H1 (cell line): ENCODE measurements at regions not wholly inside any gene's neighbourhood (a gene's known extent, or its start where the extent isn't known, plus 50 kb on each side); places are given as distances from the start of the nearest gene placed in this dataset.

Source experiments
- CTCF ChIA-PET: fragments of 300-600 bp; sonication (Branson Sonifier 250); formaldehyde crosslinking; loops from one replicate; lab custom pipeline; 2021; ENCODE audit not compliant: partially characterized antibody; lab: Charles Lee
- POLR2A ChIA-PET: fragments of 300-600 bp; sonication (Branson Sonifier 250); formaldehyde crosslinking; loops from one replicate; lab custom pipeline; 2021; ENCODE audit warnings: inconsistent platforms; ENCODE audit not compliant: partially characterized antibody; lab: Charles Lee
- DNase-seq, 2 experiments: peaks; one replicate each; pipeline versions ENCODE4 v3.0.0 to v3.0.0-alpha.2; 2010 to 2022; ENCODE audit warnings: low spot score in 2 of 2, low read depth in 1 of 2, mixed read lengths in 1 of 2
- FAIRE-seq: peaks from 2 replicates; lab custom pipeline; 2011; peaks lifted over from hg19 to GRCh38; lab: Jason Lieb, UNC
- H2AFZ ChIP-seq: 2 replicates; pipeline ENCODE4 v1.8.1; 2012; ENCODE audit warnings: low read length, inconsistent platforms
- H2AK5ac ChIP-seq: 2 replicates; pipeline ENCODE4 v1.6.1; 2013; ENCODE audit warnings: low read depth, low read length
- H2BK120ac ChIP-seq: replicated peaks from 2 replicates; pipeline ENCODE3; 2013; ENCODE audit warnings: low read depth, low read length, inconsistent platforms
- H2BK12ac ChIP-seq: 2 replicates; pipeline ENCODE4 v1.6.1; 2013; ENCODE audit warnings: low read depth, low read length
- H2BK15ac ChIP-seq: 2 replicates; pipeline ENCODE4 v1.6.1; 2013; ENCODE audit warnings: low read length
- H2BK20ac ChIP-seq: 2 replicates; pipeline ENCODE4 v1.6.1; 2013; ENCODE audit warnings: low read length
- H2BK5ac ChIP-seq: 2 replicates; pipeline ENCODE4 v1.6.1; 2013; ENCODE audit warnings: low read depth, low read length
- H3K14ac ChIP-seq: 2 replicates; pipeline ENCODE4 v1.6.1; 2013; ENCODE audit warnings: inconsistent platforms; ENCODE audit not compliant: insufficient read length
- H3K18ac ChIP-seq: 2 replicates; pipeline ENCODE4 v1.6.1; 2013; ENCODE audit warnings: low read length; ENCODE audit errors: extremely low read depth
- H3K23ac ChIP-seq: 2 replicates; pipeline ENCODE4 v1.6.1; 2013; ENCODE audit warnings: inconsistent platforms; ENCODE audit not compliant: insufficient read length
- H3K23me2 ChIP-seq: 2 replicates; pipeline ENCODE4 v1.6.1; 2013; ENCODE audit warnings: low read depth, low read length
- H3K27ac ChIP-seq: 2 replicates; pipeline ENCODE4 v1.6.1; 2011; ENCODE audit warnings: low read depth, low read length, inconsistent platforms
- H3K27me3 ChIP-seq, 4 experiments: replicated peaks in 1 of 4; 1 replicate in 1 of 4; 2 replicates in 3 of 4; pipeline versions ENCODE4 v1.6.1 to v1.8.1; 2011 to 2013; ENCODE audit warnings: low read length in 3 of 4, mild to moderate bottlenecking in 3 of 4, inconsistent platforms in 2 of 4, mixed read lengths in 2 of 4, moderate library complexity in 1 of 4; ENCODE audit not compliant: control insufficient read depth in 3 of 4, insufficient read depth in 3 of 4; ENCODE audit errors: extremely low read depth in 1 of 4
- H3K36me3 ChIP-seq, 4 experiments: 2 replicates each; pipeline versions ENCODE4 v1.6.1 to v1.8.1; 2011 to 2013; ENCODE audit warnings: mild to moderate bottlenecking in 4 of 4, low read length in 3 of 4, moderate library complexity in 2 of 4, control low read depth in 1 of 4, inconsistent platforms in 1 of 4; ENCODE audit not compliant: insufficient read depth in 4 of 4, control insufficient read depth in 2 of 4
- H3K4ac ChIP-seq: replicated peaks from 2 replicates; pipeline ENCODE3; 2013; ENCODE audit warnings: low read length, low read depth, mixed read lengths, inconsistent platforms; ENCODE audit not compliant: insufficient read length
- H3K4me1 ChIP-seq, 4 experiments: replicated peaks in 1 of 4; 1 replicate in 1 of 4; 2 replicates in 3 of 4; pipeline versions ENCODE4 v1.6.1 to v1.8.1; 2011 to 2013; ENCODE audit warnings: low read length in 3 of 4, inconsistent platforms in 2 of 4, mixed read lengths in 1 of 4; ENCODE audit not compliant: insufficient read depth in 4 of 4, control insufficient read depth in 3 of 4
- H3K4me2 ChIP-seq, 2 experiments: 2 replicates each; pipeline versions ENCODE4 v1.6.1 to v1.8.1; 2011 to 2013; ENCODE audit warnings: low read depth in 2 of 2, low read length in 2 of 2, control low read depth in 1 of 2, inconsistent platforms in 1 of 2, mild to moderate bottlenecking in 1 of 2; ENCODE audit not compliant: insufficient read depth in 1 of 2
- H3K4me3 ChIP-seq, 4 experiments: fragments of 200-600, 300-600 bp in 1 of 4; sonication (generic), shearing (Covaris generic), sonication (Bioruptor Twin) in 1 of 4; 2 replicates each; pipeline versions ENCODE4 v1.5.1 to v1.8.1; 2011 to 2016; ENCODE audit warnings: low read length in 4 of 4, low read depth in 3 of 4, control low read depth in 2 of 4, inconsistent platforms in 2 of 4, mild to moderate bottlenecking in 2 of 4, mixed read lengths in 1 of 4, moderate library complexity in 1 of 4; ENCODE audit not compliant: insufficient read depth in 2 of 4; ENCODE audit errors: extremely low read depth in 1 of 4
- H3K56ac ChIP-seq: replicated peaks from 2 replicates; pipeline ENCODE3; 2013; ENCODE audit warnings: low read depth, mild to moderate bottlenecking, mixed read lengths, low read length, inconsistent platforms; ENCODE audit not compliant: insufficient read length
- H3K79me1 ChIP-seq: 2 replicates; pipeline ENCODE4 v1.6.1; 2013; ENCODE audit warnings: low read depth, low read length, control low read depth
- H3K79me2 ChIP-seq, 2 experiments: 2 replicates each; pipeline versions ENCODE4 v1.6.1 to v1.8.1; 2012 to 2013; ENCODE audit warnings: low read length in 2 of 2, mild to moderate bottlenecking in 2 of 2, inconsistent platforms in 1 of 2; ENCODE audit not compliant: insufficient read depth in 2 of 2, control insufficient read depth in 1 of 2
- H3K9ac ChIP-seq, 4 experiments: replicated peaks in 1 of 4; 1 replicate in 1 of 4; 2 replicates in 3 of 4; pipeline versions ENCODE4 v1.6.1 to v1.8.1; 2011 to 2013; ENCODE audit warnings: low read depth in 3 of 4, low read length in 3 of 4, control low read depth in 2 of 4, mild to moderate bottlenecking in 2 of 4, moderate library complexity in 2 of 4, inconsistent platforms in 1 of 4; ENCODE audit errors: extremely low read depth in 1 of 4
- H3K9me3 ChIP-seq, 2 experiments: 2 replicates each; pipeline versions ENCODE4 v1.6.1 to v1.8.1; 2012 to 2013; ENCODE audit warnings: mild to moderate bottlenecking in 2 of 2, moderate library complexity in 2 of 2, control low read depth in 1 of 2, inconsistent platforms in 1 of 2, low read depth in 1 of 2, low read length in 1 of 2, mixed read lengths in 1 of 2; ENCODE audit not compliant: insufficient read depth in 2 of 2
- H4K20me1 ChIP-seq, 2 experiments: replicated peaks in 1 of 2; 2 replicates each; pipeline versions ENCODE3 to v1.8.1; 2011 to 2013; ENCODE audit warnings: inconsistent platforms in 2 of 2, low read length in 2 of 2, mild to moderate bottlenecking in 1 of 2; ENCODE audit not compliant: insufficient read depth in 2 of 2, control insufficient read depth in 1 of 2
- H4K5ac ChIP-seq: 2 replicates; pipeline ENCODE4 v1.6.1; 2013; ENCODE audit warnings: low read length, low read depth, mixed read lengths, inconsistent platforms; ENCODE audit not compliant: insufficient read length
- H4K8ac ChIP-seq: 2 replicates; pipeline ENCODE4 v1.8.0; 2013; ENCODE audit warnings: mild to moderate bottlenecking, moderate library complexity, low read length, inconsistent platforms; ENCODE audit not compliant: insufficient read depth; ENCODE audit errors: extremely low read depth
- H4K91ac ChIP-seq: replicated peaks from 2 replicates; pipeline ENCODE3; 2013; ENCODE audit warnings: low read length, mixed read lengths, inconsistent platforms; ENCODE audit not compliant: insufficient read length
- CEBPB ChIP-seq: IDR thresholded peaks from 2 replicates; pipeline ENCODE4 v1.6.1; 2012; ENCODE audit warnings: low read depth, low read length
- EP300 ChIP-seq, 2 experiments: IDR thresholded peaks; 1 replicate in 1 of 2; 2 replicates in 1 of 2; pipeline ENCODE4 v1.6.1; 2011 to 2012; ENCODE audit warnings: low read depth in 2 of 2, low read length in 2 of 2, mild to moderate bottlenecking in 2 of 2, borderline replicate concordance in 1 of 2, inconsistent platforms in 1 of 2, moderate library complexity in 1 of 2
- EZH2 ChIP-seq: fragments of 200-600 bp; sonication (generic); IDR thresholded peaks from 2 replicates; pipeline ENCODE4 v1.7.1; 2012; ENCODE audit warnings: low read depth, mild to moderate bottlenecking, moderate library complexity, low read length, inconsistent platforms; ENCODE audit not compliant: severe bottlenecking
- FOSL1 ChIP-seq: IDR thresholded peaks from 2 replicates; pipeline ENCODE4 v1.6.1; 2011; ENCODE audit warnings: mild to moderate bottlenecking, low read depth, low read length, moderate library complexity; ENCODE audit not compliant: insufficient read depth
- NANOG ChIP-seq: IDR thresholded peaks from 2 replicates; pipeline ENCODE4 v1.6.1; 2011; ENCODE audit warnings: low read length, low read depth, mild to moderate bottlenecking, inconsistent platforms; ENCODE audit not compliant: insufficient read depth, poor library complexity, severe bottlenecking
- SAP30 ChIP-seq: fragments of 300-600 bp; sonication (generic); IDR thresholded peaks from 2 replicates; pipeline ENCODE4 v1.7.1; 2012; ENCODE audit warnings: low read length, moderate library complexity, mild to moderate bottlenecking, inconsistent platforms; ENCODE audit not compliant: insufficient read depth, insufficient replicate concordance
- ZNF274 ChIP-seq: IDR thresholded peaks from 2 replicates; pipeline ENCODE4 v1.7.0; 2012; ENCODE audit warnings: low read length, borderline replicate concordance; ENCODE audit errors: extremely low read depth
- WGBS, 2 experiments: shearing (Covaris generic) in 1 of 2; methylation state at CpG; one replicate each; pipeline versions ENCODE4 v1.1.6 to v1.1.7; 2013 to 2015; ENCODE audit warnings: low lambda C conversion rate in 2 of 2, mixed read lengths in 2 of 2, inconsistent platforms in 1 of 2, low coverage in 1 of 2, missing lambda C conversion rate in 1 of 2; ENCODE audit not compliant: insufficient replicate concordance in 2 of 2, insufficient coverage in 1 of 2, insufficient read length in 1 of 2; ENCODE audit errors: extremely low coverage in 1 of 2, missing lambda C conversion rate in 1 of 2; 5-methylcytosine and 5-hydroxymethylcytosine counted together

- no peak for FAIRE-seq
- no peak for TF ChIP-seq EZH2
- TF ChIP-seq CEBPB, result no peak
- no peak for TF ChIP-seq NANOG
- no peak for TF ChIP-seq SAP30
- TF ChIP-seq EP300 (IDR thresholded peaks at IDR 0.05; ENCODE audit: borderline replicate concordance in 1 of 2, low read depth in 2 of 2, low read length in 2 of 2), result no peak
- TF ChIP-seq FOSL1, result no peak
- TF ChIP-seq ZNF274, result no peak
These were observed 363.6 kb upstream of the TYRP1 start for GRCh38 chr9:12329623-12329985.

More at GRCh38 chr9:12329623-12329985, 363.6 kb upstream of the TYRP1 start:
- H3K79me1 ChIP-seq, result no peaks in the 10 kb centered on the region
- no peaks in the 10 kb centered on the region for H3K36me3 ChIP-seq
- H3K4me3 ChIP-seq, result no peak overlapping the region
- H2AFZ ChIP-seq, result no peak overlapping the region
- no peak overlapping the region for H3K18ac ChIP-seq
- no peak overlapping the region for H4K8ac ChIP-seq
- H3K27ac ChIP-seq, result no peak overlapping the region
- ChIA-PET POLR2A (no interaction called here), CTCF (interaction anchor here (0.6 to 2.9 kb wide), 31 partner anchors 14 to 1820 kb away, joined by 3 to 16 read pairs (median 4); no protein-coding TSS in a partner anchor)
- no peak for DNase-seq
- no peak overlapping the region for H2AK5ac ChIP-seq
- H3K27me3 ChIP-seq, result no peaks in the 10 kb centered on the region
- H4K5ac ChIP-seq, result no peak overlapping the region
- no peaks in the 10 kb centered on the region for H4K20me1 ChIP-seq
- 74% methylated on average over 5 of the region's 5 CpGs; no CpG with 5 or more reads in 1 of the 2 experiments for WGBS, 2 experiments
- H3K23me2 ChIP-seq, result no peaks in the 10 kb centered on the region
- H3K56ac ChIP-seq, result no peak overlapping the region
- H3K79me2 ChIP-seq, result no peaks in the 10 kb centered on the region
- H3K14ac ChIP-seq, result no peak overlapping the region
- no peaks in the 10 kb centered on the region for H3K9me3 ChIP-seq
- no peak overlapping the region for H3K4ac ChIP-seq
- H3K4me2 ChIP-seq, result no peak overlapping the region
- H2BK12ac ChIP-seq, result no peak overlapping the region
- H3K9ac ChIP-seq, result no peak overlapping the region
- H2BK120ac ChIP-seq, result no peak overlapping the region
- H2BK15ac ChIP-seq, result no peak overlapping the region
- H3K4me1 ChIP-seq, result peaks cover 0 to 3% (median 0%) of the 10 kb centered on the region in 4 experiments; a peak in 1 of 7 replicates
- no peak overlapping the region for H2BK20ac ChIP-seq
- H4K91ac ChIP-seq, result no peak overlapping the region
- no peak overlapping the region for H3K23ac ChIP-seq
- no peak overlapping the region for H2BK5ac ChIP-seq
